B cell (primary cell): ENCODE measurements at regions not wholly inside any gene's neighbourhood (a gene's known extent, or its start where the extent isn't known, plus 50 kb on each side); places are given as distances from the start of the nearest gene placed in this dataset.

Experiments used
- CTCF ChIP-seq: fragments of 200-600 bp; IDR thresholded peaks from one replicate; pipeline ENCODE4 v1.8.0; 2022; ENCODE audit warnings: antibody characterized with exemption, mild to moderate bottlenecking
- EZH2 ChIP-seq: IDR thresholded peaks from 2 replicates; pipeline ENCODE4 v1.6.1; 2012; ENCODE audit warnings: borderline replicate concordance, low read depth, mild to moderate bottlenecking, moderate library complexity, low read length; ENCODE audit not compliant: insufficient read depth, poor library complexity, severe bottlenecking

DNA sequence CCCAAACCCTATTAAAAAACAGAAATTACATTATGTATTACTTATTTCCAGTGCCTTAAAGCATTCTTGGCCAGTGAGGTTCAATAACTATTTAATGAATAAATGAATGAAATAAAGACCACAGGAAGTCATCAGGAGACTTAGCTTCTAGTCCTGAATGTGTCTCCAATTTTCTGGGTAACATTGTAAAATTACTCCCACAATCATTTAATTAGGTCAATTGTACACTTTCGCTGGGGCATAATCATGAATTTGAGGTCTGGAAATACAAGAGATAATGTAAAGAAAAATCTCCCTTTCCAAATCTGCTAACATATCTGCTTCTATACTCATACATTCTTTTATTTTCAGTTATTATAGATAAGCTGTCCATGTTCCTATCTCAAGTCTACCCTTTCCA lies 199.2 kb downstream of the TLR4 start:
- TF ChIP-seq CTCF (no peak), EZH2 (no peak)
